GM23338 (cell line): ENCODE measurements at regions not wholly inside any gene's neighbourhood (a gene's known extent, or its start where the extent isn't known, plus 50 kb on each side); places are given as distances from the start of the nearest gene placed in this dataset.

Source experiments
- ATAC-seq: fragments of 200-7000 bp; cut with Tn5 transposase; 3 replicates; pipeline ENCODE4 v1.9.1; 2020
- DNase-seq: peaks from one replicate; pipeline ENCODE4 v3.0.0-alpha.2; 2015; ENCODE audit warnings: low spot score
- H2AFZ ChIP-seq: fragments of 200-600 bp; sonication (generic); 2 replicates; pipeline ENCODE4 v1.8.0; 2016; ENCODE audit warnings: antibody characterized with exemption, mild to moderate bottlenecking, moderate library complexity
- H3F3A ChIP-seq: fragments of 200-600 bp; sonication (generic); replicated peaks from 2 replicates; pipeline ENCODE4 v1.8.0; 2017; ENCODE audit warnings: antibody characterized with exemption, mixed run types, low read depth
- H3K27ac ChIP-seq: fragments of 200-600 bp; sonication (generic); 2 replicates; pipeline ENCODE4 v1.6.1; 2016; ENCODE audit warnings: low read depth
- H3K27me3 ChIP-seq: fragments of 200-600 bp; sonication (generic); 2 replicates; pipeline ENCODE4 v1.8.0; 2016; ENCODE audit warnings: mild to moderate bottlenecking, mixed run types, moderate library complexity; ENCODE audit not compliant: insufficient read depth
- H3K36me3 ChIP-seq: fragments of 200-600 bp; sonication (generic); 2 replicates; pipeline ENCODE4 v1.8.0; 2016; ENCODE audit warnings: mild to moderate bottlenecking; ENCODE audit not compliant: insufficient read depth
- H3K4me1 ChIP-seq: fragments of 200-600 bp; sonication (generic); 2 replicates; pipeline ENCODE4 v1.8.0; 2016; ENCODE audit warnings: mild to moderate bottlenecking, moderate library complexity; ENCODE audit not compliant: insufficient read depth
- H3K4me2 ChIP-seq: fragments of 200-600 bp; sonication (generic); 2 replicates; pipeline ENCODE4 v1.7.1; 2017; ENCODE audit warnings: mixed run types
- H3K4me3 ChIP-seq: fragments of 200-600 bp; sonication (generic); 2 replicates; pipeline ENCODE4 v1.6.1; 2016; ENCODE audit warnings: mixed run types
- H3K79me2 ChIP-seq: fragments of 200-600 bp; sonication (generic); replicated peaks from 2 replicates; pipeline ENCODE4 v1.8.0; 2017; ENCODE audit warnings: mild to moderate bottlenecking; ENCODE audit not compliant: insufficient read depth
- H3K9me2 ChIP-seq: fragments of 200-600 bp; sonication (generic); 2 replicates; pipeline ENCODE4 v1.8.0; 2017; ENCODE audit not compliant: insufficient read depth
- H4K20me1 ChIP-seq: fragments of 200-600 bp; sonication (generic); replicated peaks from 2 replicates; pipeline ENCODE4 v1.8.0; 2017; ENCODE audit warnings: mild to moderate bottlenecking; ENCODE audit not compliant: insufficient read depth
- H3K27ac Mint-ChIP-seq: 2 replicates; pipeline ENCODE4 v1.8.0; 2020; ENCODE audit warnings: inconsistent platforms, mild to moderate bottlenecking, moderate library complexity, mixed read lengths
- H3K27me3 Mint-ChIP-seq: 3 replicates; pipeline ENCODE4 v1.8.0; 2022; ENCODE audit warnings: low read depth, mild to moderate bottlenecking, moderate library complexity, mixed read lengths, inconsistent platforms; ENCODE audit not compliant: insufficient read depth, poor library complexity
- H3K36me3 Mint-ChIP-seq: 3 replicates; pipeline ENCODE4 v1.8.0; 2021; ENCODE audit warnings: low read depth, mild to moderate bottlenecking, inconsistent platforms, moderate library complexity, mixed read lengths
- H3K4me1 Mint-ChIP-seq: 3 replicates; pipeline ENCODE4 v1.8.0; 2020; ENCODE audit warnings: mild to moderate bottlenecking, inconsistent platforms, mixed read lengths
- H3K4me3 Mint-ChIP-seq: 3 replicates; pipeline ENCODE4 v1.8.0; 2021; ENCODE audit warnings: moderate library complexity, mild to moderate bottlenecking, inconsistent platforms, mixed read lengths
- H3K9me3 Mint-ChIP-seq: 3 replicates; pipeline ENCODE4 v1.8.0; 2020; ENCODE audit warnings: moderate library complexity, mild to moderate bottlenecking, inconsistent platforms, mixed read lengths
- CREB1 ChIP-seq: fragments of 250-450 bp; sonication (Bioruptor Pico); IDR thresholded peaks from 2 replicates; pipeline ENCODE4 v1.5.0; 2020; ENCODE audit warnings: low read depth, mild to moderate bottlenecking, moderate library complexity
- EZH2phosphoT487 ChIP-seq: fragments of 200-600 bp; sonication (generic); IDR thresholded peaks from one replicate; pipeline ENCODE4 v1.8.1; 2018; ENCODE audit warnings: antibody characterized with exemption; ENCODE audit not compliant: unreplicated experiment
- NANOG ChIP-seq: IDR thresholded peaks from 2 replicates; pipeline ENCODE4 v1.6.1; 2016; ENCODE audit warnings: antibody characterized with exemption, borderline replicate concordance
- ZNF114 ChIP-seq: fragments of 250-450 bp; sonication (Bioruptor Pico); IDR thresholded peaks from 2 replicates; pipeline ENCODE4 v1.5.0; 2020; ENCODE audit warnings: mild to moderate bottlenecking, moderate library complexity
- TF ChIP-seq, protein P1 (sequence below): IDR thresholded peaks from 2 replicates; pipeline ENCODE4 v1.6.1; 2016; ENCODE audit warnings: antibody characterized with exemption
- TF ChIP-seq, protein P2 (sequence below), 2 experiments: fragments of 200-600 bp in 1 of 2; sonication (generic) in 1 of 2; conservative IDR thresholded peaks; 2 replicates each; pipeline versions ENCODE4 v1.5.1 to v1.6.1; 2016 to 2017; ENCODE audit warnings: antibody characterized with exemption in 2 of 2, low read depth in 2 of 2, mild to moderate bottlenecking in 2 of 2, moderate library complexity in 1 of 2
- TF ChIP-seq, protein P3 (sequence below): IDR thresholded peaks from one replicate; pipeline ENCODE4 v1.6.1; 2018; ENCODE audit warnings: antibody characterized with exemption; ENCODE audit not compliant: unreplicated experiment
- TF ChIP-seq, protein P4 (sequence below): fragments of 250-450 bp; sonication (Bioruptor Pico); IDR thresholded peaks from 2 replicates; pipeline ENCODE4 v1.5.0; 2020; ENCODE audit warnings: mild to moderate bottlenecking, moderate library complexity

DNA sequence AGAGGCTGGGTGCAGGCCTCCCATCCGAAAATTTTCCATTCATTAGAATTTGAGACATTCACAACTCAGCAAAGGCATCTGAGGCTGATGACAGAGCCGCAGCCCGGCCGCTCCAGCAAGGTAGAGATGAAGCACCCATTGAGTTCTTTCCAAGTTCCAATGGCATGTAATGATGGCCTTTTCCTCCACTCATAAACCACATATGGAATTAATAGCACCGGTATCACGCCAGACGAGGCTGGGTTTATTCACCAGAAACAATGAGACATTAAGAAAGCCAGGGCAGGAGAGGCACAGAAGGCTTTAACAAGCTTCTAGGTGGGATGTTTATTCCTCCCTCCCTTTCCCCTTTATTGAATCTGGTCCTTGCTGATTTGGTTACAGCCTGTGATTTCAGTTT lies 534.4 kb downstream of the MN1 start:
- H3K4me3 Mint-ChIP-seq, result no peak overlapping the region
- TF ChIP-seq CREB1 (CRISPR knock-in tag) (no peak), ZNF114 (CRISPR knock-in tag) (no peak), NANOG (no peak), EZH2phosphoT487 (no peak)
- TF ChIP-seq, protein P1, sequence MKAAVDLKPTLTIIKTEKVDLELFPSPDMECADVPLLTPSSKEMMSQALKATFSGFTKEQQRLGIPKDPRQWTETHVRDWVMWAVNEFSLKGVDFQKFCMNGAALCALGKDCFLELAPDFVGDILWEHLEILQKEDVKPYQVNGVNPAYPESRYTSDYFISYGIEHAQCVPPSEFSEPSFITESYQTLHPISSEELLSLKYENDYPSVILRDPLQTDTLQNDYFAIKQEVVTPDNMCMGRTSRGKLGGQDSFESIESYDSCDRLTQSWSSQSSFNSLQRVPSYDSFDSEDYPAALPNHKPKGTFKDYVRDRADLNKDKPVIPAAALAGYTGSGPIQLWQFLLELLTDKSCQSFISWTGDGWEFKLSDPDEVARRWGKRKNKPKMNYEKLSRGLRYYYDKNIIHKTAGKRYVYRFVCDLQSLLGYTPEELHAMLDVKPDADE, result no peak
- TF ChIP-seq, protein P2, sequence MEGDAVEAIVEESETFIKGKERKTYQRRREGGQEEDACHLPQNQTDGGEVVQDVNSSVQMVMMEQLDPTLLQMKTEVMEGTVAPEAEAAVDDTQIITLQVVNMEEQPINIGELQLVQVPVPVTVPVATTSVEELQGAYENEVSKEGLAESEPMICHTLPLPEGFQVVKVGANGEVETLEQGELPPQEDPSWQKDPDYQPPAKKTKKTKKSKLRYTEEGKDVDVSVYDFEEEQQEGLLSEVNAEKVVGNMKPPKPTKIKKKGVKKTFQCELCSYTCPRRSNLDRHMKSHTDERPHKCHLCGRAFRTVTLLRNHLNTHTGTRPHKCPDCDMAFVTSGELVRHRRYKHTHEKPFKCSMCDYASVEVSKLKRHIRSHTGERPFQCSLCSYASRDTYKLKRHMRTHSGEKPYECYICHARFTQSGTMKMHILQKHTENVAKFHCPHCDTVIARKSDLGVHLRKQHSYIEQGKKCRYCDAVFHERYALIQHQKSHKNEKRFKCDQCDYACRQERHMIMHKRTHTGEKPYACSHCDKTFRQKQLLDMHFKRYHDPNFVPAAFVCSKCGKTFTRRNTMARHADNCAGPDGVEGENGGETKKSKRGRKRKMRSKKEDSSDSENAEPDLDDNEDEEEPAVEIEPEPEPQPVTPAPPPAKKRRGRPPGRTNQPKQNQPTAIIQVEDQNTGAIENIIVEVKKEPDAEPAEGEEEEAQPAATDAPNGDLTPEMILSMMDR (conservative IDR thresholded peaks at IDR 0.05; ENCODE audit: low read depth in 2 of 2), result no peak
- TF ChIP-seq, protein P3, sequence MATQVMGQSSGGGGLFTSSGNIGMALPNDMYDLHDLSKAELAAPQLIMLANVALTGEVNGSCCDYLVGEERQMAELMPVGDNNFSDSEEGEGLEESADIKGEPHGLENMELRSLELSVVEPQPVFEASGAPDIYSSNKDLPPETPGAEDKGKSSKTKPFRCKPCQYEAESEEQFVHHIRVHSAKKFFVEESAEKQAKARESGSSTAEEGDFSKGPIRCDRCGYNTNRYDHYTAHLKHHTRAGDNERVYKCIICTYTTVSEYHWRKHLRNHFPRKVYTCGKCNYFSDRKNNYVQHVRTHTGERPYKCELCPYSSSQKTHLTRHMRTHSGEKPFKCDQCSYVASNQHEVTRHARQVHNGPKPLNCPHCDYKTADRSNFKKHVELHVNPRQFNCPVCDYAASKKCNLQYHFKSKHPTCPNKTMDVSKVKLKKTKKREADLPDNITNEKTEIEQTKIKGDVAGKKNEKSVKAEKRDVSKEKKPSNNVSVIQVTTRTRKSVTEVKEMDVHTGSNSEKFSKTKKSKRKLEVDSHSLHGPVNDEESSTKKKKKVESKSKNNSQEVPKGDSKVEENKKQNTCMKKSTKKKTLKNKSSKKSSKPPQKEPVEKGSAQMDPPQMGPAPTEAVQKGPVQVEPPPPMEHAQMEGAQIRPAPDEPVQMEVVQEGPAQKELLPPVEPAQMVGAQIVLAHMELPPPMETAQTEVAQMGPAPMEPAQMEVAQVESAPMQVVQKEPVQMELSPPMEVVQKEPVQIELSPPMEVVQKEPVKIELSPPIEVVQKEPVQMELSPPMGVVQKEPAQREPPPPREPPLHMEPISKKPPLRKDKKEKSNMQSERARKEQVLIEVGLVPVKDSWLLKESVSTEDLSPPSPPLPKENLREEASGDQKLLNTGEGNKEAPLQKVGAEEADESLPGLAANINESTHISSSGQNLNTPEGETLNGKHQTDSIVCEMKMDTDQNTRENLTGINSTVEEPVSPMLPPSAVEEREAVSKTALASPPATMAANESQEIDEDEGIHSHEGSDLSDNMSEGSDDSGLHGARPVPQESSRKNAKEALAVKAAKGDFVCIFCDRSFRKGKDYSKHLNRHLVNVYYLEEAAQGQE, result no peak
- TF ChIP-seq, protein P4, sequence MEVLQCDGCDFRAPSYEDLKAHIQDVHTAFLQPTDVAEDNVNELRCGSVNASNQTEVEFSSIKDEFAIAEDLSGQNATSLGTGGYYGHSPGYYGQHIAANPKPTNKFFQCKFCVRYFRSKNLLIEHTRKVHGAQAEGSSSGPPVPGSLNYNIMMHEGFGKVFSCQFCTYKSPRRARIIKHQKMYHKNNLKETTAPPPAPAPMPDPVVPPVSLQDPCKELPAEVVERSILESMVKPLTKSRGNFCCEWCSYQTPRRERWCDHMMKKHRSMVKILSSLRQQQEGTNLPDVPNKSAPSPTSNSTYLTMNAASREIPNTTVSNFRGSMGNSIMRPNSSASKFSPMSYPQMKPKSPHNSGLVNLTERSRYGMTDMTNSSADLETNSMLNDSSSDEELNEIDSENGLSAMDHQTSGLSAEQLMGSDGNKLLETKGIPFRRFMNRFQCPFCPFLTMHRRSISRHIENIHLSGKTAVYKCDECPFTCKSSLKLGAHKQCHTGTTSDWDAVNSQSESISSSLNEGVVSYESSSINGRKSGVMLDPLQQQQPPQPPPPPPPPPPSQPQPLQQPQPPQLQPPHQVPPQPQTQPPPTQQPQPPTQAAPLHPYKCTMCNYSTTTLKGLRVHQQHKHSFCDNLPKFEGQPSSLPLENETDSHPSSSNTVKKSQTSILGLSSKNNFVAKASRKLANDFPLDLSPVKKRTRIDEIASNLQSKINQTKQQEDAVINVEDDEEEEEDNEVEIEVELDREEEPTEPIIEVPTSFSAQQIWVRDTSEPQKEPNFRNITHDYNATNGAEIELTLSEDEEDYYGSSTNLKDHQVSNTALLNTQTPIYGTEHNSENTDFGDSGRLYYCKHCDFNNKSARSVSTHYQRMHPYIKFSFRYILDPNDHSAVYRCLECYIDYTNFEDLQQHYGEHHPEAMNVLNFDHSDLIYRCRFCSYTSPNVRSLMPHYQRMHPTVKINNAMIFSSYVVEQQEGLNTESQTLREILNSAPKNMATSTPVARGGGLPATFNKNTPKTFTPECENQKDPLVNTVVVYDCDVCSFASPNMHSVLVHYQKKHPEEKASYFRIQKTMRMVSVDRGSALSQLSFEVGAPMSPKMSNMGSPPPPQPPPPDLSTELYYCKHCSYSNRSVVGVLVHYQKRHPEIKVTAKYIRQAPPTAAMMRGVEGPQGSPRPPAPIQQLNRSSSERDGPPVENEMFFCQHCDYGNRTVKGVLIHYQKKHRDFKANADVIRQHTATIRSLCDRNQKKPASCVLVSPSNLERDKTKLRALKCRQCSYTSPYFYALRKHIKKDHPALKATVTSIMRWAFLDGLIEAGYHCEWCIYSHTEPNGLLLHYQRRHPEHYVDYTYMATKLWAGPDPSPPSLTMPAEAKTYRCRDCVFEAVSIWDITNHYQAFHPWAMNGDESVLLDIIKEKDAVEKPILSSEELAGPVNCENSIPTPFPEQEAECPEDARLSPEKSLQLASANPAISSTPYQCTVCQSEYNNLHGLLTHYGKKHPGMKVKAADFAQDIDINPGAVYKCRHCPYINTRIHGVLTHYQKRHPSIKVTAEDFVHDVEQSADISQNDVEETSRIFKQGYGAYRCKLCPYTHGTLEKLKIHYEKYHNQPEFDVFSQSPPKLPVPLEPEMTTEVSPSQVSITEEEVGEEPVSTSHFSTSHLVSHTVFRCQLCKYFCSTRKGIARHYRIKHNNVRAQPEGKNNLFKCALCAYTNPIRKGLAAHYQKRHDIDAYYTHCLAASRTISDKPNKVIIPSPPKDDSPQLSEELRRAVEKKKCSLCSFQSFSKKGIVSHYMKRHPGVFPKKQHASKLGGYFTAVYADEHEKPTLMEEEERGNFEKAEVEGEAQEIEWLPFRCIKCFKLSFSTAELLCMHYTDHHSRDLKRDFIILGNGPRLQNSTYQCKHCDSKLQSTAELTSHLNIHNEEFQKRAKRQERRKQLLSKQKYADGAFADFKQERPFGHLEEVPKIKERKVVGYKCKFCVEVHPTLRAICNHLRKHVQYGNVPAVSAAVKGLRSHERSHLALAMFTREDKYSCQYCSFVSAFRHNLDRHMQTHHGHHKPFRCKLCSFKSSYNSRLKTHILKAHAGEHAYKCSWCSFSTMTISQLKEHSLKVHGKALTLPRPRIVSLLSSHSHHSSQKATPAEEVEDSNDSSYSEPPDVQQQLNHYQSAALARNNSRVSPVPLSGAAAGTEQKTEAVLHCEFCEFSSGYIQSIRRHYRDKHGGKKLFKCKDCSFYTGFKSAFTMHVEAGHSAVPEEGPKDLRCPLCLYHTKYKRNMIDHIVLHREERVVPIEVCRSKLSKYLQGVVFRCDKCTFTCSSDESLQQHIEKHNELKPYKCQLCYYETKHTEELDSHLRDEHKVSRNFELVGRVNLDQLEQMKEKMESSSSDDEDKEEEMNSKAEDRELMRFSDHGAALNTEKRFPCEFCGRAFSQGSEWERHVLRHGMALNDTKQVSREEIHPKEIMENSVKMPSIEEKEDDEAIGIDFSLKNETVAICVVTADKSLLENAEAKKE (CRISPR knock-in tag), result no peak
- peaks cover 5% of the 10 kb centered on the region; the same call in 2 of the 3 replicates for H3K4me1 Mint-ChIP-seq
- Histone ChIP-seq H3K4me3 (no peak overlapping the region), H3K36me3 (no peaks in the 10 kb centered on the region), H3K79me2 (no peaks in the 10 kb centered on the region), H3K4me1 (no peaks in the 10 kb centered on the region), H3K9me2 (0 out of 2 replicates have a peak, but pooled peaks cover 3% of the 10 kb centered on the region), H2AFZ (no peak overlapping the region), H3F3A (no peaks in the 10 kb centered on the region), H4K20me1 (no peaks in the 10 kb centered on the region), H3K4me2 (no peak overlapping the region), H3K27ac (no peak overlapping the region), H3K27me3 (no peaks in the 10 kb centered on the region)
- peaks cover 10% of the 10 kb centered on the region for H3K9me3 Mint-ChIP-seq
- H3K36me3 Mint-ChIP-seq, result peaks cover 5% of the 10 kb centered on the region; the same call in 1 of the 3 replicates
- DNase-seq (no peak), ATAC-seq (no peak)
- peaks cover 8% of the 10 kb centered on the region for H3K27me3 Mint-ChIP-seq
- H3K27ac Mint-ChIP-seq, result no peak overlapping the region
